NCI-H748 (cell line): ENCODE measurements at regions not wholly inside any gene's neighbourhood (a gene's known extent, or its start where the extent isn't known, plus 50 kb on each side); places are given as distances from the start of the nearest gene placed in this dataset.
A peak's percentile ranks its signal among the peaks of the same experiment; 100 is the strongest.

Experiments used
- DNase-seq: peaks from one replicate; lab custom pipeline; 2025; ENCODE audit not compliant: unreplicated experiment; lab: John Stamatoyannopoulos, UW

DNA sequence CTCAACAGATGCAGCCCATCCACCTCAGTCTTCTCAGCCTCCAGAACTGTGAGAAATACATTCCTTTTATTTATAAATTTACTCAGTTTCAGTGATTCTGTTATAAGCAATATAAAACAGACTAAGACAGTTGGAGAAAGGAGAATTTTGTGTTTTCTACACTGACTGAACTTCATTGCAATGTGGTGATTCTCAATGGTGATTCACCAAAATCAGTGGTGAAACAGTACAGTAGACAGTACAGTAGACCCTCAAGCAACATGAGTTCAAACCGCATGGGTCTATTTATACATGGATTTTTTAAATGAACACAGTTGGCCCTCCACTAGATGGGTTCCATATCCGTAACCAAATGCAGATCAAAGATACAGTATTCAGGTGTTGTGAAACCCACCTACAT lies 403.1 kb upstream of the TGFBR2 start:
- DNase-seq, result no peak

- peak; percentile 52 for DNase-seq
Measured at GRCh38 chr3:30204126-30204525, 402.3 kb upstream of the TGFBR2 start.

- no peak for DNase-seq
Measured at GRCh38 chr3:30206051-30206450, 400.4 kb upstream of the TGFBR2 start.

DNA sequence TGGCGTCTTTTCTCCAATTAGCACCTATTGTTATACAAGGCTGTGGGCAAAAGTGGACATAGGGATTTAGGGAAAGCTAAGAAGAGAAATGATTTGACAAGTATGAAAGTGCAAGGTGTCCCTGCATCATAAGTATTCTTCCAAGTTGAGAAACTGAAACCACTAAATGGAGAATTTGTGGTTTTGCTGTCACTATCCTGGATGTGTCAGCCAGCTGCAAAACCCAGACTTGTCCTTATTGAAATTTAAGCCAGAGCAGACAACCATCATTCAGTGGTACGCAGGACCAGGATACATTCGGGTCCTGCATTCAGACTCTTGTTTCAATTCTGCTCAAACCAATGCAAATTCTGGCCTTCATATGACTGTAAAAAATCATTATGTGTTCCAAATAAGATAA lies 384.8 kb upstream of the TGFBR2 start:
- DNase-seq, result no peak

DNA sequence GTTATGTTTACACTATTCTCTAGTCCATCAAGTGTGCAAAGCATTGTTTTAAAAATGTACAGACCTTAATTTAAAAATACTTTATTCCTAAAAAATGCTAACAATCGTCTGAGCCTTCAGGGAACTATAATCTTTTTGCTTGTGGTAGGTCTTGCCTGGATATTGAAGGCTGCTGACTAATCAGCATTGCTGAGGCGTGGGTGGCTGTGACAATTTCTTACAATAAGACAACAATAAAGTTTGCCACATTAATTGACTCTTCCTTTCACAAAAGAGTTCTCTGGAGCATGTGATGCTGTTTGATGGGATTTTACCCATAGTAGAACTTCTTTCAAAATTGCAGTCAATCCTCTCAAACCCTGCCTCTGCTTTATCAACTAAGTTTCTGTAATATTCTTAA lies 384.0 kb upstream of the TGFBR2 start:
- DNase-seq, result no peak

DNA sequence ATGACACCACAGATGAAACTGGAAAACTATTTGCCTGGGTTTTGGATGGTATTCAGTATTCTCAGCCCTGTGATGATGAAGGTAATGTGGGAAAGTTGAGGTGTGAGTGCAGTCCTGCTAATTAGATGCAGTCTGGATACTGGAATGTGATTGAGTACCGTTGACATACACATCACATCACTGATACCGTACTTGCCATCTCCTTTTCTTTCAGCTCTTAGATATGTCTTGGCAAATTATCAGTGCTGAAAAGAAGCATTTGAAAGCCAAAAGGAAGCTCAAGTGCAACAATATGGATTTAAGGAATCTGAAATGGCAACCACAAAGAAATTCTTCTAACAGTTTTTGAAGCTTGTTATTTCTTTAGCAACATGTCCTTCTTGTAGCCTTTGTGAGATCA lies 381.4 kb upstream of the TGFBR2 start:
- no peak for DNase-seq

GRCh38 chr3:30226601-30227151 lies 379.7 kb upstream of the TGFBR2 start:
- no peak for DNase-seq

- DNase-seq, result no peak
Measured at GRCh38 chr3:30227571-30228301, 378.7 kb upstream of the TGFBR2 start.

- DNase-seq, result no peak
Measured at GRCh38 chr3:30228302-30228631, 378.1 kb upstream of the TGFBR2 start.

- DNase-seq, result no peak
Measured at GRCh38 chr3:30231277-30232141, 374.9 kb upstream of the TGFBR2 start.

DNA sequence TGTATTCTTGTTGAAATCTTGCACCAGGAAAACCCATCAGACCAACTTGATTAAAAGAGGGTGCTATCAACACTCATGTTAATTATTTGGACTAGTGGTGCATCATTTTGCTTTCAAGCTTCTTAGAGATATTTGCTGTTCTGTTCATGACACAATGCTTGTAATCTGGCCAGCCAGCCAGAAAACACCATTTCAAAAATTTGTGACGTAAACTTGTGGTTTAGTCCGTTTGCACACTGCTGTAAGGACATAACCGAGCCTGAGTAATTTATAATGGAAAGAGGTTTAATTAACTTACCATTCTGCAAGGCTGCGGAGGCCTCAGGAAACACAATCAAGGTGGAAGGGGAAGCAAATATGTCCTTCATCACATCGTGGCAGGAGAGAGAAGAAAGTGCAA lies 374.3 kb upstream of the TGFBR2 start:
- no peak for DNase-seq

DNA sequence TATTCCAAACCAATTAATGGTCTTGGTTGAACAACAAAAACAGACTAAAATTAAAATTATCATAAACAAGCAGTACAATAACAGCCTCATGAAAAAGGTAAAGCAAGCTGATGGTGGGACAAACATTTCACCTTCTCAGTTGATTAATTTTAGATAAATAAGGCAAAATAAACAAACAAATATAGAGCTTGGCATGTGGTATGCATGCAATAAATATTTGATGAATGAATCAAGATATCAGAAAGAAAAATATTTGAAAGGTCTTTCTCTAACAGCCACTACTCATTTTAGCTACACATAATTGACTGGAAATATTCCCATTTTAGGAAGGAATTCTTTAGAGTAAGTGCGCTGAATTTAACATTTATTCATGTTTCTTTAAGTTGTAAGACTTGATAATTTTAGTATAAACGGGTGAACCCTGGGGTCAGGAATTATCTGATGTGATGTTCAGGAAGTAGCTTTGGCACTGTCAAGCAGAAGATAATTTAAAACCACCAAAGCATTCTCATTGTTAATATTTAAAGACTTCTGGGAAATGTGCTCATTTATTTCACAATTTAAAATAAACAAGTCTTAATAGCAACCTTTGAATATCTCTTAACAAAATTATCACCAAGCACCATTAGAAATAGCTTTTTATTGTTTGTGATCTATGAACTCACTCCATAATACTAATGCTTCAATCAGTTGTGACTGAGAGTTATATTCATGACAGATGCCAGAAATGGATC lies 372.3 kb upstream of the TGFBR2 start:
- DNase-seq, result no peak

GRCh38 chr3:30236011-30236410 lies 370.4 kb upstream of the TGFBR2 start:
- DNase-seq, result no peak

- DNase-seq, result no peak
Measured at GRCh38 chr3:30241721-30242120, 364.7 kb upstream of the TGFBR2 start.

DNA sequence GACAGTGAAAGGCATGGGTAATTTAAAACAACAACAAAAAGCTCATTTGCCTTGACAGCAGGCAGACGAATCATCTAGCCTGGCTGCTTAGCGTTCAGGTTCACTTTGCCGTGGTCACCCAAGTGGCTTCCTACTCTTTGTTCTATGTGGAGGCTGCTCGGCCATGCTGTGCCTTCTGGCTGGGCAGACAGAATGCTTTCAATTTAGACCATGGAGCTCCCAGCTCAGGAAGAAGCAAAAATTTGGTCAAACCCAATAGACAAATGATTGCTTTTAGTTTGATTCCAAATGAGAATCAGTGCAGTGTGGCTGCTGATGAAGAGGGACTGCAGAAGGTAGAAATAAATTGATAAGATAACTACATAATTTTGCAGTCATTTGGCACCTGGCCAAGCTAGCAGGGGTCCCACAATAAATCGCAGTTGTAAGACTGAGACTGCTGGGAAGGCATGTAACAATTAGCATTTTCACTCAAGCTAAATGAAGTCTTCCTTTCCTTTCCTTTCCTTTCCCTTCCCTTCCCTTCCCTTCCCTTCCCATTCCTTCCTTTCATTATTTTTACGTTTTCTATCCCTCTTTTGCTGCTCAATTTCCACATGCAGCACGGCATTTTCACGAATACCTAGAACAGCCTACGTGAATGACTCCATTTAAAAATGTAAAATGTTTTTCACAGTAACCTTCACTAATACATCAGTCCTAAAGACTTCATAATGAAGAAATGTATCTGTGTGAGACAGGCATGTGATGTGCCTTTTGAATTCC lies 360.4 kb upstream of the TGFBR2 start:
- peak; percentile 63 for DNase-seq

DNA sequence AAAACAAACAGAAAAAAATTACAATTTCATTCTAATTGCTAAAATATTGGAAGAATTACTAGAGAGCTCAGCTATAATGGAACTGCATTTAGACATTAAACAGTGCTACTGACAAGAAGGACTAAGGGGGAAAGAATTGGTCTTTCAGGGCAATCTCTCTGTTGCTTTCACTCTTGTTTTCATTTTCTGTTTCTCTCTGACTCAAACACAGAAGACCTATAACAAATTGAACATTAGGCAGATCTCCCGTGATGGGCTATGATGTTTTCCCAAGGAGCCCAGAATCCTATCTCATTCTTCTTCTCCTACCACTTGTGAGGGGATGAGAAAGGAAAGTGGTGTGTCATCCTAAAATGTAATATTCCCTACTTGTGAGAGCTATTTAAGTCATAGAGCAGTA lies 358.0 kb upstream of the TGFBR2 start:
- DNase-seq, result no peak

DNA sequence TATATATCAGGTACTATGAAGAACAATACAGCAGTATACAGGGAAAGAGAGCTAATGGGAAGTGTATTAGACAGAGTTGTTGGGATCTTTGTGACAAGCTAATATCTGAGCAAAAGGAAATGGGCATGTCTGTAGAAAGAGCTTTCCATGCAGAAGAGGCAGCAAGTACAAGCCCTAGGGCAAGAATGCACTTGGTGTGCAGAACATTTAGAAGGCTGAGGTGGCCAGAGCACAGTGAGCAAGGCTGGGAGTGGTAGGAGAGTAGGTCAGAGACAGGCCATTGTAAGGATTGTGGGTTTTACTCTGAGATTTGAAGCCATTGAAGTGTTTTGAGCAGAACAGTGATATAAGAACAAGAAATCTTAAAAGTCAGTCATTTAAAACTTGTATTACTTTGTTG lies 353.9 kb upstream of the TGFBR2 start:
- no peak for DNase-seq

DNA sequence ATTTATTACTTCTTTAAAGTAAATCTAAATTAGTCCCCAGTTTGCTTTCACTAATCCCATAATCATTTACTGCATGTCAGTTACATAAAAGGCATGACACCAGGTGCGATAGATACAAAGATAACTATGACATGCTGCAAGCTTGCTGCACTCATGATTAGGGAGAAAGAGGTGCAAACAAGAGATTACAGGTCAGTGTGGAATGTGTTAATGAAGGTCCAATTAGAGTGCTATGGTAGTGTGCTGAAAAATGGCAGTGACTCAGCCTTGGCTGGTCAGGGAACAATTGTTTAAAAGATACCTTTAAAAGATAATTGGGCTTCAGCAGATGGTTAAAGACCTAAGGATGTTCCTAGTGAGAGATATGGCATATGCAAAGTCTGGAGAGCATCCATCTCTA lies 352.6 kb upstream of the TGFBR2 start:
- no peak for DNase-seq

GRCh38 chr3:30256474-30256873 lies 349.9 kb upstream of the TGFBR2 start:
- DNase-seq, result no peak

- DNase-seq, result peak; percentile 99
Measured at GRCh38 chr3:30258426-30259392, 347.7 kb upstream of the TGFBR2 start.
